HepG2 (cell line): ENCODE measurements at regions not wholly inside any gene's neighbourhood (a gene's known extent, or its start where the extent isn't known, plus 50 kb on each side); places are given as distances from the start of the nearest gene placed in this dataset.

Experiments
- ATAC-seq: fragments of 200-7000 bp; cut with Tn5 transposase; 3 replicates; pipeline ENCODE4 v1.9.1; 2020; ENCODE audit warnings: mild to moderate bottlenecking, moderate library complexity
- BruUV-seq: library from RNA; stranded (reverse); fragments of 400-500 nt; replicated peaks from 2 replicates; lab custom pipeline; 2021; lab: Mats Ljungman, UMichigan
- CTCF ChIA-PET: fragments of 300-600 bp; formaldehyde crosslinking; extraction: SDS; loops from one replicate; lab custom pipeline; 2021; ENCODE audit warnings: low total read pairs, inconsistent platforms, low intra/inter-chr PET ratio; lab: Yijun Ruan, JAX
- POLR2A ChIA-PET: fragments of 350-600 bp; sonication (Branson Sonifier 250); formaldehyde crosslinking; loops from one replicate; lab custom pipeline; 2020; ENCODE audit warnings: antibody characterized with exemption, inconsistent platforms; lab: Yijun Ruan, JAX
- DNase-seq: peaks from one replicate; pipeline ENCODE4 v3.0.0-alpha.2; 2015; ENCODE audit warnings: low spot score
- FAIRE-seq: peaks from 3 replicates; lab custom pipeline; 2011; peaks lifted over from hg19 to GRCh38; lab: Jason Lieb, UNC
- H2AFZ ChIP-seq: one replicate; pipeline ENCODE4 v1.6.1; 2011; ENCODE audit warnings: low read length, inconsistent platforms
- H3K27ac ChIP-seq: fragments of 300-600 bp; 3 replicates; pipeline ENCODE4 v1.8.0; 2011; ENCODE audit warnings: mixed run types, mild to moderate bottlenecking, mixed read lengths, low read length, inconsistent platforms; ENCODE audit not compliant: insufficient read depth; ENCODE audit errors: extremely low read length
- H3K27me3 ChIP-seq, 2 experiments: fragments of 200-600 bp in 1 of 2; 2 replicates in 1 of 2; 3 replicates in 1 of 2; pipeline versions ENCODE4 v1.6.0 to v1.8.0; 2011; ENCODE audit warnings: low read length in 2 of 2, mild to moderate bottlenecking in 2 of 2, moderate library complexity in 2 of 2, inconsistent platforms in 1 of 2; ENCODE audit not compliant: insufficient read depth in 2 of 2, control insufficient read depth in 1 of 2
- H3K36me3 ChIP-seq, 2 experiments: fragments of 200-600 bp in 1 of 2; replicated peaks in 1 of 2; 2 replicates in 1 of 2; 3 replicates in 1 of 2; pipeline versions ENCODE4 v1.5.1 to v1.8.0; 2011; ENCODE audit warnings: low read length in 2 of 2, inconsistent platforms in 1 of 2; ENCODE audit not compliant: insufficient read depth in 2 of 2, control insufficient read depth in 1 of 2
- H3K4me1 ChIP-seq: 2 replicates; pipeline ENCODE4 v1.5.1; 2012; ENCODE audit warnings: low read length, inconsistent platforms; ENCODE audit not compliant: insufficient read depth
- H3K4me2 ChIP-seq: 2 replicates; pipeline ENCODE4 v1.6.0; 2011; ENCODE audit warnings: low read depth, low read length, inconsistent platforms
- H3K4me3 ChIP-seq, 3 experiments: fragments of 200-600 bp in 1 of 3; sonication (generic), shearing (Covaris generic) in 1 of 3; replicated peaks in 1 of 3; 2 replicates each; pipeline ENCODE4 v1.5.1; 2011 to 2016; ENCODE audit warnings: low read length in 3 of 3, inconsistent platforms in 2 of 3, low read depth in 2 of 3, mild to moderate bottlenecking in 2 of 3, control low read depth in 1 of 3, mixed read lengths in 1 of 3; ENCODE audit not compliant: insufficient read depth in 1 of 3
- H3K79me2 ChIP-seq: one replicate; pipeline ENCODE4 v1.6.1; 2011; ENCODE audit warnings: low read length, inconsistent platforms; ENCODE audit not compliant: insufficient read depth
- H3K9ac ChIP-seq: 2 replicates; pipeline ENCODE4 v1.6.0; 2011; ENCODE audit warnings: mild to moderate bottlenecking, low read depth, low read length, inconsistent platforms; ENCODE audit not compliant: insufficient read depth
- H3K9me3 ChIP-seq: 2 replicates; pipeline ENCODE4 v1.5.1; 2012; ENCODE audit warnings: mild to moderate bottlenecking, low read length
- H4K20me1 ChIP-seq: 2 replicates; pipeline ENCODE4 v1.6.0; 2011; ENCODE audit warnings: inconsistent platforms, mild to moderate bottlenecking, low read length, moderate library complexity; ENCODE audit not compliant: insufficient read depth
- GATA4 ChIP-seq: sonication (generic); IDR thresholded peaks from 2 replicates; pipeline ENCODE4 v1.6.1; 2016; ENCODE audit warnings: antibody characterized with exemption, low read depth, borderline replicate concordance
- HNRNPK ChIP-seq: fragments of 200-400 bp; formaldehyde crosslinking; IDR thresholded peaks from 2 replicates; pipeline ENCODE4 v1.6.1; 2018; ENCODE audit warnings: low read length, low read depth, moderate library complexity, mild to moderate bottlenecking; ENCODE audit not compliant: poor library complexity, severe bottlenecking
- NFIB ChIP-seq: sonication (generic); formaldehyde crosslinking; IDR thresholded peaks from 2 replicates; pipeline ENCODE4 v1.9.0; 2021; ENCODE audit warnings: missing genetic modification reagents, mild to moderate bottlenecking, borderline replicate concordance
- SCMH1 ChIP-seq: sonication (generic); formaldehyde crosslinking; IDR thresholded peaks from 2 replicates; pipeline ENCODE4 v1.9.0; 2021; ENCODE audit warnings: missing genetic modification reagents, mild to moderate bottlenecking, borderline replicate concordance
- ZFY ChIP-seq: sonication (generic); formaldehyde crosslinking; IDR thresholded peaks from 2 replicates; pipeline ENCODE4 v1.4.0; 2020; ENCODE audit warnings: missing genetic modification reagents
- ZNF12 ChIP-seq: sonication (generic); formaldehyde crosslinking; IDR thresholded peaks from 2 replicates; pipeline ENCODE4 v1.5.0; 2020; ENCODE audit warnings: missing genetic modification reagents
- ZNF335 ChIP-seq: sonication (generic); formaldehyde crosslinking; IDR thresholded peaks from 2 replicates; pipeline ENCODE4 v1.4.0; 2020; ENCODE audit warnings: missing genetic modification reagents
- ZNF34 ChIP-seq: sonication (generic); formaldehyde crosslinking; IDR thresholded peaks from 2 replicates; pipeline ENCODE4 v1.4.0; 2020; ENCODE audit warnings: mild to moderate bottlenecking, missing genetic modification reagents, borderline replicate concordance
- ZNF44 ChIP-seq: sonication (generic); formaldehyde crosslinking; IDR thresholded peaks from 2 replicates; pipeline ENCODE4 v1.5.1; 2020; ENCODE audit warnings: mild to moderate bottlenecking, missing genetic modification reagents
- ZNF460 ChIP-seq: sonication (generic); formaldehyde crosslinking; IDR thresholded peaks from 2 replicates; pipeline ENCODE4 v1.5.1; 2020; ENCODE audit warnings: missing genetic modification reagents, mild to moderate bottlenecking, borderline replicate concordance
- ZNF558 ChIP-seq: sonication (generic); formaldehyde crosslinking; IDR thresholded peaks from 2 replicates; pipeline ENCODE4 v1.9.0; 2022; ENCODE audit warnings: mild to moderate bottlenecking, missing genetic modification reagents, borderline replicate concordance
- ZNF598 ChIP-seq: sonication (generic); formaldehyde crosslinking; IDR thresholded peaks from 2 replicates; pipeline ENCODE4 v1.5.1; 2020; ENCODE audit warnings: mild to moderate bottlenecking, missing genetic modification reagents, borderline replicate concordance
- WGBS: methylation state at CpG from one replicate; pipeline ENCODE4 v1.1.6; 2017; ENCODE audit warnings: low lambda C conversion rate; 5-methylcytosine and 5-hydroxymethylcytosine counted together
- in situ Hi-C: cut with HindIII; loops from 2 replicates; pipeline ENCODE4 v1.10.0; 2017; ENCODE audit warnings: low pct_unique_long_range_greater_than_20kb; ENCODE audit not compliant: extremely low pct_ligation_motif_present
- intact Hi-C: fragments of 100-400 bp; cut with micrococcal nuclease; formaldehyde crosslinking; loops from one replicate; pipeline ENCODE4 v1.10.0; 2022; ENCODE audit not compliant: unreplicated experiment

- ChIA-PET POLR2A (no interaction called here), CTCF (no interaction called here)
- FAIRE-seq (no peak), DNase-seq (no peak), ATAC-seq (no peak)
- Histone ChIP-seq H2AFZ (no peak overlapping the region), H4K20me1 (no peaks in the 10 kb centered on the region), H3K4me2 (no peak overlapping the region), H3K36me3 (no peaks in the 10 kb centered on the region), H3K4me1 (0 out of 2 replicates have a peak, but pooled peaks cover 5% of the 10 kb centered on the region), H3K4me3 (no peak overlapping the region), H3K9me3 (no peaks in the 10 kb centered on the region), H3K9ac (no peak overlapping the region), H3K27ac (no peak overlapping the region), H3K79me2 (no peaks in the 10 kb centered on the region), H3K27me3 (peaks cover 5 to 42% of the 10 kb centered on the region in 2 experiments)
- TF ChIP-seq ZFY (no peak), ZNF558 (CRISPR knock-in tag) (no peak), SCMH1 (CRISPR knock-in tag) (no peak), ZNF44 (CRISPR knock-in tag) (no peak), GATA4 (no peak), ZNF460 (CRISPR knock-in tag) (no peak), ZNF12 (no peak), ZNF335 (no peak), ZNF598 (CRISPR knock-in tag) (no peak), NFIB (CRISPR knock-in tag) (no peak)
- in situ Hi-C loops = no loop called here
- no TSS peak for BruUV-seq
- intact Hi-C loops = no loop called here
- 25% methylated on average over 15 of the region's 18 CpGs for WGBS
These were observed 94.6 kb upstream of the SLC6A6 start for GRCh38 chr3:14307656-14308302.

GRCh38 chr3:14311729-14312128 lies 90.7 kb upstream of the SLC6A6 start:
- in situ Hi-C loops (no loop called here), intact Hi-C loops (no loop called here)
- CTCF ChIA-PET = no interaction called here
- no peak for DNase-seq
- POLR2A ChIA-PET = no interaction called here
- no peak overlapping the region for H3K27ac ChIP-seq
- ATAC-seq = no peak
- no peaks in the 10 kb centered on the region for H4K20me1 ChIP-seq
- TF ChIP-seq ZNF34 (CRISPR knock-in tag) (no peak), HNRNPK (peak; percentile 13)
- no peak overlapping the region for H3K9ac ChIP-seq
- BruUV-seq = no TSS peak
- FAIRE-seq = no peak
- peaks cover 8% of the 10 kb centered on the region for H3K4me1 ChIP-seq
- H3K4me3 ChIP-seq = no peak overlapping the region
- H2AFZ ChIP-seq = no peak overlapping the region
- no peak overlapping the region for H3K4me2 ChIP-seq
- no peaks in the 10 kb centered on the region for H3K79me2 ChIP-seq
- H3K9me3 ChIP-seq = no peaks in the 10 kb centered on the region
- no peaks in the 10 kb centered on the region for H3K36me3 ChIP-seq
- H3K27me3 ChIP-seq = peaks cover 2 to 39% of the 10 kb centered on the region in 2 experiments; a peak in 3 of 5 replicates
